Testis (tissue), 2 donors: ENCODE measurements at regions not wholly inside any gene's neighbourhood (a gene's known extent, or its start where the extent isn't known, plus 50 kb on each side); places are given as distances from the start of the nearest gene placed in this dataset.

Experiments used
- CTCF ChIP-seq, 3 experiments: fragments of 450-650 bp in 2 of 3; fragments of 200-600 bp in 1 of 3; sonication (generic) in 1 of 3; IDR thresholded peaks; one replicate each; pipeline ENCODE4 v1.5.1; 2016 to 2019; ENCODE audit warnings: antibody characterized with exemption in 3 of 3, mild to moderate bottlenecking in 2 of 3, moderate library complexity in 1 of 3
- POLR2A ChIP-seq: fragments of 450-650 bp; IDR thresholded peaks from one replicate; pipeline ENCODE4 v1.6.1; 2017; ENCODE audit warnings: antibody characterized with exemption, mild to moderate bottlenecking, moderate library complexity

- TF ChIP-seq CTCF (IDR thresholded peaks at IDR 0.05) (no peak), POLR2A (no peak)
These were observed 1390.8 kb downstream of the ZPLD1 start for GRCh38 chr3:103825586-103825985.
